ENCODE measurements at regions not wholly inside any gene's neighbourhood (a gene's known extent, or its start where the extent isn't known, plus 50 kb on each side); places are given as distances from the start of the nearest gene placed in this dataset.
"Not testable (repeated sequence)": the region's sequence is repeated elsewhere in the genome, so short reads cannot be mapped to it uniquely, and the experiment has no call there.

- peak; percentile 40 to 87 (median 69) for DNase-seq
Observed at GRCh38 chr1:224791362-224791941, 138.0 kb upstream of the DNAH14 start.

GRCh38 chr1:224795591-224795990, 133.9 kb upstream of the DNAH14 start:
- no peak for DNase-seq

GRCh38 chr1:224799083-224799482, 130.4 kb upstream of the DNAH14 start:
- DNase-seq = no peak

- DNase-seq = no peak
Observed at GRCh38 chr1:224800486-224801119, 128.9 kb upstream of the DNAH14 start.

- no peak for DNase-seq
Observed at GRCh38 chr1:224801844-224802490, 127.5 kb upstream of the DNAH14 start.

GRCh38 chr1:224802617-224803016, 126.9 kb upstream of the DNAH14 start:
- DNase-seq = no peak

GRCh38 chr1:224804220-224804619, 125.3 kb upstream of the DNAH14 start:
- no peak for DNase-seq

GRCh38 chr1:224805889-224806288, 123.6 kb upstream of the DNAH14 start:
- DNase-seq = peak in 3 of 4 experiments; percentile 25 to 42 (median 37)

GRCh38 chr1:224809137-224809536, 120.3 kb upstream of the DNAH14 start:
- DNase-seq = no peak

- no peak for DNase-seq
Observed at GRCh38 chr1:224809613-224810012, 119.9 kb upstream of the DNAH14 start.

- DNase-seq = no peak
Observed at GRCh38 chr1:224811564-224811963, 117.9 kb upstream of the DNAH14 start.

GRCh38 chr1:224815647-224816046, 113.8 kb upstream of the DNAH14 start:
- DNase-seq = no peak

- no peak for DNase-seq
Observed at GRCh38 chr1:224816062-224816461, 113.4 kb upstream of the DNAH14 start.

- DNase-seq = no peak
Observed at GRCh38 chr1:224817382-224817781, 112.1 kb upstream of the DNAH14 start.

GRCh38 chr1:224819861-224820260, 109.6 kb upstream of the DNAH14 start:
- no peak for DNase-seq

GRCh38 chr1:224820341-224820740, 109.1 kb upstream of the DNAH14 start:
- no peak for DNase-seq

- DNase-seq = not testable (repeated sequence)
Observed at GRCh38 chr1:224821751-224822150, 107.7 kb upstream of the DNAH14 start.

- no peak for DNase-seq
Observed at GRCh38 chr1:224825525-224826000, 103.9 kb upstream of the DNAH14 start.

GRCh38 chr1:224828691-224829090, 100.8 kb upstream of the DNAH14 start:
- no peak for DNase-seq

GRCh38 chr1:224831501-224831900, 98.0 kb upstream of the DNAH14 start:
- DNase-seq = no peak

- not testable (repeated sequence) for DNase-seq
Observed at GRCh38 chr1:224839648-224840300, 89.7 kb upstream of the DNAH14 start.

GRCh38 chr1:224841803-224842202, 87.7 kb upstream of the DNAH14 start:
- not testable (repeated sequence) for DNase-seq

- DNase-seq = no peak
Observed at GRCh38 chr1:224846119-224846907, 83.2 kb upstream of the DNAH14 start.

Measured in suppressor macrophage (primary cell).